ENCODE measurements at regions not wholly inside any gene's neighbourhood (a gene's known extent, or its start where the extent isn't known, plus 50 kb on each side); places are given as distances from the start of the nearest gene placed in this dataset.
A peak's percentile ranks its signal among the peaks of the same experiment; 100 is the strongest.
"Not testable (repeated sequence)": the region's sequence is repeated elsewhere in the genome, so short reads cannot be mapped to it uniquely, and the experiment has no call there.

DNA sequence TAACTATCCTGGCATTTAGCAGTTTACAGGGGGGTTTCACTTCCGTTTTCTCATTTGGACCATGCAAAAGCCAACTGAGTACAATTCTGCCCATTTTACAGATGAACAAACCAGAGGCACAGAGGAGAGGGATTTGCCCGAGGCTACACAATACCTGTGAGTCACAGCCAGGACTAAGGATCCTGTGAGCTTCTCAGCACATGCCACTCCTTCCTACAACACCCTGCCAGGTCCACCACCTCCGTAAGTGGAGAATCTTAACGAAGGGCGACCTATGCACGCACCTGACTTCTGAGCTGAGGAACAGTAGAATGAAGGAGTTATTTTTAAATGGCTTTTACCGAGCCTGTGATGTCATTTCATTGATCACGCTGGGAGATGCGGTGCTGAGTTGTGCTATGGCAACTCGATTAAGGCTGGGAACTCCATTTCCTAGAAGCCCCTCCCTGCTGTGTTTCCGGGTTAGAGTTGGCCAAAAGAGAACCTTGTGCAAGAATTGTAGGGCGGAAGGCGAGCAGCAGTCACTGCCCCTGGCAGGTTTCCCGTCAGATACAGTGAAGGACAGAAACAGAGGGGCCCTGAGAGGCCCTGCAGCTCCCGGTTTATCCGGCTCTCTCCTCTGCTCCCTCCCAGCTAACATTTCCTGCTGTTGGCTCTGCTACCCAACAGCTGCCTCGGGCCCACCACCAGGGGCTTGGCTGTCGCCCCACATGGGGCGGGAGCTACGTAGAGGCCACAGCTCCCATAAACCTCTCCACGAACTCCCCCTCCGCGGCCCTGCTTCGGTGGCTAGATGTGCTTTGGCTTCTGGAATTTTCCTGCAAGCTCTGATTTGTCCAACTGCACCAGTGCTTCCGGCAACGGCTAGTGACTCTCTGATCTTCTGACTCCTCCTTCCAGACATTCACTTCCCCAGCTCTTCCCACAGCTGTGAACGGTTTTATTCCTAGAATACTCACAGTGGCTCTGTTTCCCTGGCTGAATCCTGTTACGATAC lies 75.1 kb upstream of the USP9X start:
- peak; percentile 29 for DNase-seq

DNA sequence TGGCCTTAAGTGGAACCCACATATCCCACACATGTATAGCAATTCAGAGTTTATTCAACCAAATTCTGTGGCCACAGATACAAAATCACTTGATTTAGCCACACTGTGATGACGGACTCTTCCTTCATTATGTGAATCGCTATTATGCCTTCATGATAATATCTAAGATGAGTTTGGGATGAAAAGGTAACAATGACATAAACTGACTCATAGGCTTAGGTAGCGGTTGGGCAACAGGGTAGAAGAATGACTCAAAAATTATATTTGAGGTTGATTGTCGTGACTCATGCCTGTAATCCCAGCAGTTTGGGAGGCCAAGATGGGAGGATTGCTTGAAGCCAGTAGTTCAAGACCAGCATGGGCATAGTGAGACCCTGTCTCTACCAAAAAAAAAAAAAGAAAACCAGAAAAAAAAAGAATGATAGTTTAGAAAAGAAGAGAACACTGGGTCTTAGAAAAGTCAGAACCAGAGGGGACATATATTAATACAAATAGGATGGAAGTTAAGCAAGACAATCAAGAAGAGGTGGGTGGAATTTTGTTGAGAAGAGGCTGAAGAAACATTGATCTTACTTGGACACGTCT lies 70.4 kb upstream of the USP9X start:
- no peak for DNase-seq

DNA sequence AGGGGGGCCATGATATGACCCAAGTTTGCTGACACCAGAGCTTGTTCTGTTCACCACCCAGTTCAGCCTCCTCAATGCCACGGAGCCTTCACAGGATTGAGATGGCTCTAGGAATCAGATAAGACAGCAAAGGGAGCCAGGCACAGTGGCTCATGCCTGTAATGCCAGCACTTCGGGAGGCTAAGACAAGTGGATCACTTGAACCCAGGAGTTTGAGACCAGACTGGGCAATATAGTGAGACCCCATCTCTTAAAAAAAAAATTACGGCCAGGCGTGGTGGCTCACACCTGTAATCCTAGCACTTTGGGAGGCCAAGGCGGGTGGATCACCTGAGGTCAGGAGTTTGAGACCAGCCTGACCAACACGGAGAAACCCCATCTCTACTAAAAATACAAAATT lies 67.5 kb upstream of the USP9X start:
- DNase-seq, result not testable (repeated sequence)

DNA sequence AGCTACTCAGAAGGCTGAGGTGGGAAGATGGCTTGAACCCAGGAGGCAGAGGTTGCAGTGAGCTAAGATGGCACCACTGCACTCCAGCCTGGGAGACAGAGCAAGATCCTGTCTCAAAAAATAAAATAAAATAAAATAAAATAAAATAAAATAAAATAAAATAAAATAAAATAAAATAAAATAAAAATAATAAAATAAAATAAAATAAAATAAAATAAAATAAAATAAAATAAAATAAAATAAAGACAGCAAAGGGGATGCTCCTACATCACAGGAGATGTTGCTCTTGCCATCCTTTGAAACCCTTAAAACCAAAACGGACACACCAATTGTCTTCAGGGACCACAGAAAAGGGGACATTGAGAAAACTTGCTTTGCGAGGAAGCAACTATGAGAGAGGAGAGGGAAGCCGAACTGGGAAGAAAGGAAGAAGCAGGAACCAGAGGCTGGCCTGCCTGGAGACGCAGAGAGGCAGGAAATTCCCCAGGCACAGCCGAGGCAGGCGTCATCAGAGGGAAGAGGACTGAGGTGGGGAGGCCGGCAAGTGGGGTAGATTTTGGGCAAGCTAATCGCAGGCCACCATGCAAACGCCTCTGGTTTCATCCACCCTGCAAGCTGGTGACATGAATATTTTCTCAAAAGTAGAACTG lies 66.7 kb upstream of the USP9X start:
- DNase-seq, result not testable (repeated sequence)

DNA sequence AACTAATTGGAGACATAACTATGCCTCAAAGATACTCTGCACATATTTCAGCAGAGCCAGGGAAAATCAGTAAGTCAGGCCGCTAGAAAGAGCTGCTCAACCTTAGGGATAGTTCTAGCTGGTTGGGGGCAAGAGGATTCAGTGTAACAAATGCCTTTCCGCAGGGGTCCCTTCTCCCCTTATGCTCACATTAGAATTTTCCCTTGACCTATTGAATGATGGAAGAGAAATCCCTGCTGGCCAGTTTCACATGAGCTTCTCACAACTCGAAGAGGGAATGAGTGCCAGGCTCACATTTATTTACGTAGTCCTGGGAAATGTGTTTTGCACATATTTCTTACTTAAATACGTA lies 66.2 kb upstream of the USP9X start:
- no peak for DNase-seq

DNA sequence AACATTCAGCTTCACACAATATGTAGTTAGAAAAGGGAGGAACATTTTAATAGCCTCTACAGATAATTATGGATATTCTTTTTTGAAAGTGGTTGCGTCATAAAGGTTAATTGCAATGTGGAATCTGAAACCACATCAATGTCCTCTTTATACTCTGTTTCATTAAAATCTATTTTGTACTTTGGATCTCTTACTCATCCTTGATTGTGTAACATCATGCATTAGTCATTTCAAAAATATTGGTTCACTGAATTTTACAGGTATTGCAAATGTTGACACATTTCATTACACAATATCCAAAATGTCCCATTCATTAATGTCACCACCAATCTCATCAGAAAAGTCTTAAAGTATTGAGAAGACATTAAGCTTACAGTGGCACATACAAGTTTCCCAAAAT lies 62.7 kb upstream of the USP9X start:
- DNase-seq, result no peak

DNA sequence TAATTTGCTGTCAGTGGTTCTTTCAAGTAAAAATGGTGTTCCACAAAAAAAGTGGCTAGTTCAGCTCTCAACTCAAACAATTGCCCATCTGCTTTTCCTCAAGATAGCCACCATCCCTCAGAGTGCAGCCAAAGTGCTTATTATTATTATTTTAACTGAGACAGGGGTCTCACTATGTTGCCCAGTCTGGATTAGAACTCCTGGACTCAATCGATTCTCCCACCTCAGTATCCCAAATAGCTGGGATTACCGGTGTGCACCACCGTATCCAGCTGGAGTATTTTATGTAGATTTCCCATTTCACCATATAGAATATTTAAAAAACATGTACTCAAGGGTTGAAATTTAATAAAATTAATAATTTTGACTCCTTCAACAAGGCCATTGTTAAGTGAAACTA lies 62.1 kb upstream of the USP9X start:
- no peak for DNase-seq

DNA sequence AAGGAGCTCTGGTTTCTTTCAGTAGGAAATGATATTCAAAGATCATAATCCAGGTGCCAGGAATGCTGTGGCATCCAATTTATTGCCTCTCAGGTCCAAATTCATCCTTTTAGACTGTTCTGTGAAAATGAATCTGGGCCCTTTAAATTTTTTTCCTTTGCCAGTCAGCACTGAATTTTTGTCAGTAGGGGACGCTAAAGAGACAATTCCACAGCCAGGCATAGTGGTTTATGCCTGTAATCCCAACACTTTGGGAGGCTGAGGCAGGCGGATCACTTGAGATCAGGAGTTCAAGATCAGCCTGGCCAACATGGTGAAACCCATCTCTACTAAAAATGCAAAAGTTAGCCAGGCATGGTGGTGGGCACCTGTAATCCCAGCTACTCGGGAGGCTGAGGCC lies 60.9 kb upstream of the USP9X start:
- not testable (repeated sequence) for DNase-seq

DNA sequence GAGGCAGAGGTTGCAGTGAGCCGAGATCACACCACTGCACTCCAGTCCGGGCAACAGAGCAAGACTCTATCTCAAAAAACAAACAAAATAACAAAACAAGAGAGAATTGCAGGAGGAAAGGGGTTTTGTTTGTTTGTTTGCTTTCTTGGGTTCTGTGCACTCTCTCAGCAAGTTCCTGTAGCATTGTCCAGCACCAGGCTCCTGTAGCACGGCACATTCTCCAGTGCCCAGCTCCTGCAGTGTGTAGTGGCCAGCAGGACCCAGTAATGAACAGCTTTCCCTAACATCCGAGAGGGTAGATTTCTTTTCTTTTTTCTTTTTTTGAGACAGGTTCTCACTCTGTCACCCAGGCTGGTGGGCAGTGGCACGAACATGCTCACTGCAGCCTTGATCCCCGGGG lies 60.5 kb upstream of the USP9X start:
- no peak for DNase-seq

DNA sequence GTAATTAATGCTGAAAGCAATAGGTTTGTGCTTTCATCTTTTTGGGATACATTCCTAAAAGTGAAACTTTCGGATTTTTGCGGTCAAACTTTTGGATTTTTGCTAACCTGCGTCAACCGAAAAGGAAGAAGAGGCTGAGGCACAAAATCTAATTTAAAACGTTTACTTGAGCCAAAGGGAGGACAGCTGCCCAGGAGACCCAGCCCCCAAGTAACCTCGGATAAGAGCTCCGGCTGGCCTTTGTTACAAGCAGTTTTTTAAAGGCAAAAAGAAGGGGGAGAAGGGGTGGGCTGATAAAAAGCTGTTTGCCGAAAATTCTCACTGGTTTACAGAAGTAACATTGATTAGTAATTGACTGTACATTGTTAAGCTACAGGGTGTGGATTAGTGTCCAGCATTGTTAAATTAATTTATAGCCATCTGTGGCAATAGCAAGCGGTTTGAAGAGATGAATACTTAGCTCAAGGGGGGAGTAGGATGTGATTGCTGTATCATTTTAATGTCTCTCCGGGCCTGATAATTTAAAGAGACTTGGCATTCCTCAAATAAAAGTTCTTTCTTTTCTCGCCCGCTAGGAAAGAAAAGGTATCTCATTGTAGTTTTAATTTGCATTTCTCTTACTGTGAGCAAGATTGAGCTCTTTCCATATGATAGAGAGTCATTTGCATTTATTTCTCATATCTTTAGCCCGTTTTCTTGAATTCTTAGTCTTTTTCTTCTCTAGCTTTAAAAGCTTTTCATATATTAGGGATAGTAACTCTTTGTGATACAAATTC lies 59.1 kb upstream of the USP9X start:
- no peak for DNase-seq

DNA sequence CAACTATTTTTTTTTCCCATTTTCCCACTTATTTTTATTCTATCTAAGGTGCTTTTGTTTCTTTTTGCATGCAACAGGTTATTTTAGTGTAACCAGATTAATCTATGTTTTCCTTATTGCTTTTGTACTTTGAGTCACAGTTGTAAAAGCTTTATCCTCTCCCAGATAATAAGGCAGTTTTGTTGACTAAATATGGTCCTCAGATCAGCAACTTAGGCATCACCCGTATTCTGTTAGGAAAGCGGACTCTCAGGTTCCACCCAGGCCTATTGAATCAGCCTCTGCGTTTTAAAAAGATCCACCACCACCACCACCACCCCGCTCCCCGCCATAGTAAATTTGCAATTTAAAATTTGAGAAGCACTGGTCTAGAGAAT lies 58.6 kb upstream of the USP9X start:
- no peak for DNase-seq

DNA sequence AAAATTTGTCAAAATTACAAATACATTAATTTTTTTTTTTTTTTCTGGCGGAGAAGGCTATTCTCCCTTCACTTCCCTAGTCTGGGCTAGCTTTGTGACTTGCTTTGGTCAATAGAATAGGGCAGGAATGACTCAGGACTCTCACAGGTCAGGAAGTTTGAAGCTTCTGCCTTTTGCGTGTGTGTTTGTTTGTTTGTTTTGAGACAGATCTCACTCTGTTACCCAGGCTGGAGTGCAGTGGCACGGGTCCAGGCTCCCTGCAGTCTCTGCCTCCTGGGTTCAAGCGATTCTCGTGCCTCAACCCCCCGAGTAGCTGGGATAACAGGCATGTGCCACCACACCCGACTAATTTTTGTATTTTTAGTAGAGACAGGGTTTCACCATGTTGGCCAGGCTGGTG lies 55.9 kb upstream of the USP9X start:
- no peak for DNase-seq

DNA sequence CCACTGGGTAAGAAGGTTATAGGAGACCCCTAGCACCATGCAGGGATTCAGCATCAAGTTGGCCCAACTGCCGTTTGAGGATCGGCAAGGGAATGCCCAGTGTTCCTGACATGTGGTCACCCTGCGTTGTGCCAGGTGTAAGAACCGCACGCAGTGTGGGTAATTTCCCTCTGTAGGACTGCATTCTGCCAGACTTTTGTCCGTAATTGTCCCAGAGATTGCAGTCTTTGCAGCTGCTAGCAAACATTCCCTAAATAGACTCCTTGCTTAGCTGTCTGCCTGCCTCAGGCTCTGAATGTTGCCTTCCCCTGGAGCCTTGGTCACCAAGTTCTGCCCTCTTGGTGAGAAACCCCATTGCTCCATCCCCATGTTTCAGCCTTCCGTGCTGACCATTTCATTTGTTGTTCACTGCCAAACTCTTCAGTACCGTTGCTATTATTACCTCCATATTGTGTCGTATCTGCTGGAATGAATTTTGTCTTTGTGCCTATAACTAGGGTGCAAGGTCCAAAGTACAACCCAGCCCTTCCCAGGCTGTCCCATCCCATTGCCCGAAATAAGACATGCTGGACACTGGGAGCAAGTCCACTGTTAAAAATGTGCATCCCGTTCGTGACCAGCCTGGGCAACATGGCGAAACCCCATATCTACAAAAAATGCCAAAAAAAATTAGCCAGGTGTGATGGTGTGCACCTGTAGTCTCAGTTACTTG lies 53.8 kb upstream of the USP9X start:
- DNase-seq, result no peak

DNA sequence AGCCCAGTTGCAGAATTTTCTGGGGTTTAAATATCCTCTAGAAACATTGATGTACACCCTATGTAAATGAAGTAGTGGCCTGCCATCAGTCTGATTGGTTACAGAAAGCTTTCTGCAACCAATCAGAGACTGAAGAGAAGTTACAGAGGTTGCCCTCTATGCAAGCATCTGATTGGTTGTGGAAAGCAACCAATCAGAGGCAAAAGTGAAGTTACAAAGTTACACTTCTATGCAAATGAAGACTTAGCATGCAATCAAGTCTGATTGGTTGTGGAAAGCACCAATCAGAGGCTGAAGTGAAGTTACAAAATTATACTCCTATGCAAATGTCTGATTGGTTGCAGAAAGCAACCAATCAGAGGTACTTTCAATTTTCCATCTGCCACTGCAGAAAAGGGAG lies 51.9 kb upstream of the USP9X start:
- no peak for DNase-seq

DNA sequence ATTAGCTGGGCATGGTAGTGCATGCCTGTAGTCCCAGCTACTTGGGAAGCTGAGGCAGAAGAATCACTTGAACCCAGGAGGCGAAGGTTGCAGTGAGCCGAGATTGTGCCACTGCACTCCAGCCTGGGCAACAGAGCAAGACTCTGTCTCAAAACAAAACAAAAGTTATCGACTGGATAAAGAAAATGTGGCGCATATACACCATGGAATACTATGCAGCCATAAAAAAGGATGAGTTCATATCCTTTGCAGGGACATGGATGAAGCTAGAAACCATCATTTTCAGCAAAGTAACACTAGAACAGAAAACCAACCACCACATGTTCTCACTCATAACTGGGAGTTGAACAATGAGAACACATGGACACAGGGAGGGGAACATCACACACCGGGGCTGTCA lies 50.3 kb upstream of the USP9X start:
- not testable (repeated sequence) for DNase-seq

Data from activated gamma-delta T cell treated with Interleukin-2 at 50 U/mL for 16 hours (primary cell).